ENCODE measurements at regions not wholly inside any gene's neighbourhood (a gene's known extent, or its start where the extent isn't known, plus 50 kb on each side); places are given as distances from the start of the nearest gene placed in this dataset.

DNA sequence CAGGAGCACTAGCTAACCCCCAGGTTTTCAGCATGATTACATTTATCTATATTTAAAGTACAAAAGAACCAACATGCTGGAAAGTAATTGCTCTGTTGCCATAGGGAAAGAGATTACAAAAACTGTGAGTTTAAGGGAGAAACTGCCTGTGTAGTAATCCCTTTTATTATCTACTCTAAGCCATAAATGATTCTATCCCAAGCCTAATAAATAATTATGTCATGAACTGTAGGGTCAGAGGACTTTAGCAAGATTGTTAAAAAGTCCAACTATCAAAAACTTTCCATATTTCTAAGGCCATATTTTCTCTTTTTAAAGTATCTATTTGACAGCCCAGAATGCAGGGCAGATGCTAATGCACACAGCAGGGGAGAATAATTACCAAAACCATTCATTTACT, 573.8 kb upstream of the MIR17HG start:
- TF ChIP-seq, protein P1, sequence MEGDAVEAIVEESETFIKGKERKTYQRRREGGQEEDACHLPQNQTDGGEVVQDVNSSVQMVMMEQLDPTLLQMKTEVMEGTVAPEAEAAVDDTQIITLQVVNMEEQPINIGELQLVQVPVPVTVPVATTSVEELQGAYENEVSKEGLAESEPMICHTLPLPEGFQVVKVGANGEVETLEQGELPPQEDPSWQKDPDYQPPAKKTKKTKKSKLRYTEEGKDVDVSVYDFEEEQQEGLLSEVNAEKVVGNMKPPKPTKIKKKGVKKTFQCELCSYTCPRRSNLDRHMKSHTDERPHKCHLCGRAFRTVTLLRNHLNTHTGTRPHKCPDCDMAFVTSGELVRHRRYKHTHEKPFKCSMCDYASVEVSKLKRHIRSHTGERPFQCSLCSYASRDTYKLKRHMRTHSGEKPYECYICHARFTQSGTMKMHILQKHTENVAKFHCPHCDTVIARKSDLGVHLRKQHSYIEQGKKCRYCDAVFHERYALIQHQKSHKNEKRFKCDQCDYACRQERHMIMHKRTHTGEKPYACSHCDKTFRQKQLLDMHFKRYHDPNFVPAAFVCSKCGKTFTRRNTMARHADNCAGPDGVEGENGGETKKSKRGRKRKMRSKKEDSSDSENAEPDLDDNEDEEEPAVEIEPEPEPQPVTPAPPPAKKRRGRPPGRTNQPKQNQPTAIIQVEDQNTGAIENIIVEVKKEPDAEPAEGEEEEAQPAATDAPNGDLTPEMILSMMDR (IDR thresholded peaks at IDR 0.05) = no peak
- no peak for TF ChIP-seq POLR2A (IDR thresholded peaks at IDR 0.05)

Measured in ovary (tissue), 3 donors.